ENCODE measurements at regions not wholly inside any gene's neighbourhood (a gene's known extent, or its start where the extent isn't known, plus 50 kb on each side); places are given as distances from the start of the nearest gene placed in this dataset.

DNA sequence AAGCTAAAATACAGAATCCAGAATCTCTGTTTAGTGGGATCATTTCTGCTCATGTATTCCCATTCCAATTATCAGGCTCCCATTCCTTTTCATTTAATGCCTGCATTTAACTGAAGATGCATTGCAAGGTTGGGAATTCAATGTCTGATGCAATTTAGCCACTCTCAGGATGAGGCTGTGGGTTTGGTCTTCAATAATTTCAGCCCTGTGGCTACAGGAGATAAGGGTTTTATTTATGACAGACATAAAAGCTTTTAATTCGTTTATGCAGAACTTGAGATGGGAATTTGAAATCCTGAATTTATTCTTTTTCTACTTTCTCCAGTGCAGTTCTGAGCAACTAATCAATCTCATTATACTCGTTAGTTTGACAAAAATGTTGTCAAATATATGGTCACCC, 1225.9 kb downstream of the PCDH18 start:
- Mint-ChIP-seq H3K27ac (no peak overlapping the region), H3K9me3 (no peaks in the 10 kb centered on the region), H3K4me3 (no peak overlapping the region), H3K27me3 (ENCODE audit: low read depth, poor library complexity) (no peaks in the 10 kb centered on the region), H3K36me3 (ENCODE audit: low read depth) (no peaks in the 10 kb centered on the region), H3K4me1 (no peaks in the 10 kb centered on the region)
- TF ChIP-seq, protein P1, sequence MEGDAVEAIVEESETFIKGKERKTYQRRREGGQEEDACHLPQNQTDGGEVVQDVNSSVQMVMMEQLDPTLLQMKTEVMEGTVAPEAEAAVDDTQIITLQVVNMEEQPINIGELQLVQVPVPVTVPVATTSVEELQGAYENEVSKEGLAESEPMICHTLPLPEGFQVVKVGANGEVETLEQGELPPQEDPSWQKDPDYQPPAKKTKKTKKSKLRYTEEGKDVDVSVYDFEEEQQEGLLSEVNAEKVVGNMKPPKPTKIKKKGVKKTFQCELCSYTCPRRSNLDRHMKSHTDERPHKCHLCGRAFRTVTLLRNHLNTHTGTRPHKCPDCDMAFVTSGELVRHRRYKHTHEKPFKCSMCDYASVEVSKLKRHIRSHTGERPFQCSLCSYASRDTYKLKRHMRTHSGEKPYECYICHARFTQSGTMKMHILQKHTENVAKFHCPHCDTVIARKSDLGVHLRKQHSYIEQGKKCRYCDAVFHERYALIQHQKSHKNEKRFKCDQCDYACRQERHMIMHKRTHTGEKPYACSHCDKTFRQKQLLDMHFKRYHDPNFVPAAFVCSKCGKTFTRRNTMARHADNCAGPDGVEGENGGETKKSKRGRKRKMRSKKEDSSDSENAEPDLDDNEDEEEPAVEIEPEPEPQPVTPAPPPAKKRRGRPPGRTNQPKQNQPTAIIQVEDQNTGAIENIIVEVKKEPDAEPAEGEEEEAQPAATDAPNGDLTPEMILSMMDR (IDR thresholded peaks at IDR 0.05): no peak
- no peak for DNase-seq

DNA sequence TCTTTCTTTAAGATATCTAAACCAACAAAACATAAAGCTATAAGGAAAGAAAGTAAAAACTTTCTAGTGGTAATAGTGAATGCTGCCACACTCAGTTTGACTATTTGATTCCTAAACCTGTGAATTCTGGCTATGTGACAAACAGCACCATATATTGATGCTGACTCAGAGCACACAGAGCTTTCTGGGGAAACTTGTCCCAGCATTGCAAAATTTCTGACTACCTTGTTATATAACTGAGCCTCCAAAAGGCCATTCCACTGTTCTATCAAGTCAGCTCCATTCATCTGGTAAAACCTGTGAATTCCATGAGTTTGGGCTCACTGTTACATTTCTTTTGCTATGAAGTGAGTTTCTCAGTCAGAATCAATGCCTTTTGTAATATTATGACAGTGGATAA, 1229.7 kb downstream of the PCDH18 start:
- H3K27me3 Mint-ChIP-seq (ENCODE audit: low read depth, poor library complexity): no peaks in the 10 kb centered on the region
- no peak overlapping the region for H3K4me3 Mint-ChIP-seq
- H3K36me3 Mint-ChIP-seq (ENCODE audit: low read depth): no peaks in the 10 kb centered on the region
- H3K27ac Mint-ChIP-seq: no peak overlapping the region
- H3K9me3 Mint-ChIP-seq: peaks cover 3% of the 10 kb centered on the region
- no peak for DNase-seq
- TF ChIP-seq, protein P1 (IDR thresholded peaks at IDR 0.05): no peak
- no peaks in the 10 kb centered on the region for H3K4me1 Mint-ChIP-seq

DNA sequence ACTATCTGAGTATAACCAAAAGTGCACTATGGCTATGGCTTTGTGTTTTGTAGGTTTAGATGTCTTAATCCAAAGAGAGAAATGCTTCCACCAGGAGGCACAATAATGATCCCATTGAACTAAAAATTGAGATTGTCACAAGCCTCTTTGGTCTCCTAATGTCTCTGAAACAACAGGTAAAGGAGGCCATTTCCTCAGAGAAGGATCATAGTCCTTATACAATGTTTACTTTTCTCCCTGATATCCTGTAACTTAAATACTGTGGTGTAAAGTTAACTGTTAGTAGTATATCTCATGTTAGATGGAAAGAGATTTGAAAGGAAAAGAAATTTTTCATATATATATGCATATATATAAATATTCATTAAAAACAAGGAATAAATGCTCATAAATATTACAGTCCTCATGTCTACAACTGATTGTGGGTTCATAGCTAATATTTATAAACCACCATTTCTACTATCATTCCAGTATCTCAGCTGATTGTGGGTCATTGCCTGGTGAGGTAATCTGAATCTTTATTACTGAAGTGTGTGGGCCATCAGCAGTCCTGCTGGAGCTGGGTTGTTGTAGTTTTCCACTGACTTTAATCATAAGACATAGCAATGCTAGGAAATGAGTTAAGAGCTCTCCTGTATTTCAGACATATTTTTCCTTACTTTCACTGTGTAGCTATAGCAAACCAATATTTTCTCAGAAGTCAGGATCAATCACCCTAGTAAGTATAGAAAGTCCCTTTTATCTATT, 1230.4 kb downstream of the PCDH18 start:
- no peak for DNase-seq
- Mint-ChIP-seq H3K27me3 (ENCODE audit: low read depth, poor library complexity) (no peaks in the 10 kb centered on the region), H3K4me1 (no peaks in the 10 kb centered on the region), H3K9me3 (peaks cover 3% of the 10 kb centered on the region), H3K36me3 (ENCODE audit: low read depth) (no peaks in the 10 kb centered on the region), H3K27ac (no peak overlapping the region), H3K4me3 (no peak overlapping the region)
- TF ChIP-seq, protein P1 (IDR thresholded peaks at IDR 0.05): no peak

DNA sequence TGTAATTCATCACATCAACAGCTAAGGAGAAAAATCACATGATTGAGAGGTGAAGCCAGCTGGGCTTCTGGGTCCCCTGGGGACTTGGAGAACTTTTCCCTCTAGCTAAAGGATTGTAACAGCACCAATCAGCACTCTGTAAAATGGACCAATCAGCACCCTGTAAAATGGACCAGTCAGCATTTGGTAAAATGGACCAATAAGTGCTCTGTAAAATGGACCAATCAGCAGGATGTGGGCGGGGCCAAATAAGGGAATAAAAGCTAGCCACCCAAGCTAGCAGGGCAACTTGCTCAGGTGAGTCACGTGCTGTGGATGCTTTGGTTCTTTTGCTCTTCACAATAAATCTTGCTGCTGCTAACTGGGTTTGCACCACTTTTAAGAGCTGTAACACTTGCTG, 1248.3 kb downstream of the PCDH18 start:
- Mint-ChIP-seq H3K36me3 (ENCODE audit: low read depth) (no peaks in the 10 kb centered on the region), H3K4me3 (no peak overlapping the region), H3K4me1 (no peaks in the 10 kb centered on the region), H3K27ac (no peak overlapping the region), H3K27me3 (ENCODE audit: low read depth, poor library complexity) (no peaks in the 10 kb centered on the region), H3K9me3 (no peaks in the 10 kb centered on the region)
- no peak for DNase-seq
- TF ChIP-seq, protein P1 (IDR thresholded peaks at IDR 0.05): no peak

DNA sequence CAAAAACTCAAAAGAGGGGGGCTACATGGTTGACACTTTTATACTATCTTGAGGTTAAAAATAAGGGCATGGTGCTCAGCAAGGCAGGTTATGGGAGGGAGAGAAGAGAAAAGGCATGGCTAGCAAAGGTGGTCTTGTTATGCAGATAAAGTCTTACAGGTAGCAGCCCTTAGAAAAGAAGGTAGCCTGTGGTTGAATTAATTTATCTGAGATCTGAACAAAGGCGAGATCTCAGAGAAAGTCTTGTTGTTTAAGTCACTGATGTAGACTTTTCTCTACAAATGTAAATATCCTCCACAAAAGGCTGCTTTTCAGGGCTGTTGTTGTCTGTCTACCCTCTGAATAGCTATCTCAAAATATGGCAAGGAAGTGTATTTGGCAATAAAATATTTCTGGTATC, 1250.4 kb downstream of the PCDH18 start:
- H3K9me3 Mint-ChIP-seq: no peaks in the 10 kb centered on the region

More for the DNA sequence above, 1250.4 kb downstream of the PCDH18 start:
- H3K27me3 Mint-ChIP-seq (ENCODE audit: low read depth, poor library complexity): no peaks in the 10 kb centered on the region
- no peak for DNase-seq
- no peaks in the 10 kb centered on the region for H3K36me3 Mint-ChIP-seq (ENCODE audit: low read depth)
- H3K4me1 Mint-ChIP-seq: no peaks in the 10 kb centered on the region
- H3K4me3 Mint-ChIP-seq: no peak overlapping the region
- TF ChIP-seq, protein P1 (IDR thresholded peaks at IDR 0.05): no peak
- H3K27ac Mint-ChIP-seq: no peak overlapping the region

All from nephron progenitor cell (in vitro differentiated cells).